ENCODE measurements at regions not wholly inside any gene's neighbourhood (a gene's known extent, or its start where the extent isn't known, plus 50 kb on each side); places are given as distances from the start of the nearest gene placed in this dataset.

- H4K20me1 ChIP-seq (ENCODE audit: insufficient read depth, low read length): no peaks in the 10 kb centered on the region
- no peaks in the 10 kb centered on the region for H3K9me3 ChIP-seq (ENCODE audit: insufficient read depth, low read length)
- H3K4me2 ChIP-seq (ENCODE audit: low read length): no peak overlapping the region
- H3K36me3 ChIP-seq (replicated peaks; ENCODE audit: low read depth, low read length): no peaks in the 10 kb centered on the region
- H3K27ac ChIP-seq (ENCODE audit: low read length): no peak overlapping the region
- no peaks in the 10 kb centered on the region for H3K4me1 ChIP-seq (ENCODE audit: low read length)
- no peaks in the 10 kb centered on the region for H3K79me2 ChIP-seq (ENCODE audit: low read length)
- TF ChIP-seq EZH2phosphoT487 (IDR thresholded peaks at IDR 0.05; ENCODE audit: low read depth) (no peak), CTCF (IDR thresholded peaks at IDR 0.05; ENCODE audit: low read depth, low read length) (no peak)
- H3K9ac ChIP-seq (ENCODE audit: low read length): no peak overlapping the region
- no peak overlapping the region for H2AFZ ChIP-seq (ENCODE audit: low read depth, low read length)
- H3K4me3 ChIP-seq (ENCODE audit: low read length): no peak overlapping the region
- no peaks in the 10 kb centered on the region for H3K27me3 ChIP-seq (ENCODE audit: low read depth, low read length)
Observed at GRCh38 chr4:185955151-185955770, 113.7 kb upstream of the TLR3 start.

GRCh38 chr4:185955826-185956543, 113.0 kb upstream of the TLR3 start:
- H3K27me3 ChIP-seq (ENCODE audit: low read depth, low read length): no peaks in the 10 kb centered on the region
- no peaks in the 10 kb centered on the region for H3K79me2 ChIP-seq (ENCODE audit: low read length)
- no peak overlapping the region for H3K9ac ChIP-seq (ENCODE audit: low read length)
- no peaks in the 10 kb centered on the region for H4K20me1 ChIP-seq (ENCODE audit: insufficient read depth, low read length)
- no peak overlapping the region for H2AFZ ChIP-seq (ENCODE audit: low read depth, low read length)
- no peaks in the 10 kb centered on the region for H3K9me3 ChIP-seq (ENCODE audit: insufficient read depth, low read length)
- no peak overlapping the region for H3K4me2 ChIP-seq (ENCODE audit: low read length)
- no peaks in the 10 kb centered on the region for H3K4me1 ChIP-seq (ENCODE audit: low read length)
- no peak for TF ChIP-seq CTCF (IDR thresholded peaks at IDR 0.05; ENCODE audit: low read depth, low read length)
- no peak for TF ChIP-seq EZH2phosphoT487 (IDR thresholded peaks at IDR 0.05; ENCODE audit: low read depth)
- no peaks in the 10 kb centered on the region for H3K36me3 ChIP-seq (replicated peaks; ENCODE audit: low read depth, low read length)
- H3K4me3 ChIP-seq (ENCODE audit: low read length): no peak overlapping the region
- H3K27ac ChIP-seq (ENCODE audit: low read length): no peak overlapping the region

DNA sequence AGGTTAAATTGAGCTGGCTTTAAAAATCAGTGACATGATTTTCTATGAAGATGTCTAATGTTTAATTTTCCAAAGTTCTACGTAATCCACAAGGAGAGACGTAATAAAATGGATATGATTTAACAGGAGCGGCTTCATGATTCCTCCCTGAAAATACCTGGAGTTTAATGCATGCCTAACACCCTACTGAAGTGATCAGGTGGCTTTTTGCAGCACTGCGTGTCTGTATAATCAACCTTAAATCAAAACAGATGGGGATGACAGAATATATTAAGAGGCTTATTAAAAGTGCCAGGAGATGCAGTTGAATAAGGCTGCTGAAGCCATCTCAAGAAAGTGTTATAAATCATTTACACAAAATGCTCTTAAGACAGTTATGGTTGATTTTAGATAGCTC, 112.4 kb upstream of the TLR3 start:
- no peak overlapping the region for H3K27ac ChIP-seq (ENCODE audit: low read length)
- no peaks in the 10 kb centered on the region for H3K4me1 ChIP-seq (ENCODE audit: low read length)
- no peaks in the 10 kb centered on the region for H3K27me3 ChIP-seq (ENCODE audit: low read depth, low read length)
- no peak overlapping the region for H3K4me2 ChIP-seq (ENCODE audit: low read length)
- no peaks in the 10 kb centered on the region for H3K36me3 ChIP-seq (replicated peaks; ENCODE audit: low read depth, low read length)
- H3K79me2 ChIP-seq (ENCODE audit: low read length): no peaks in the 10 kb centered on the region
- H3K9me3 ChIP-seq (ENCODE audit: insufficient read depth, low read length): no peaks in the 10 kb centered on the region
- no peak overlapping the region for H3K9ac ChIP-seq (ENCODE audit: low read length)
- no peak overlapping the region for H3K4me3 ChIP-seq (ENCODE audit: low read length)
- TF ChIP-seq EZH2phosphoT487 (IDR thresholded peaks at IDR 0.05; ENCODE audit: low read depth) (no peak), CTCF (IDR thresholded peaks at IDR 0.05; ENCODE audit: low read depth, low read length) (no peak)
- no peak overlapping the region for H2AFZ ChIP-seq (ENCODE audit: low read depth, low read length)
- no peaks in the 10 kb centered on the region for H4K20me1 ChIP-seq (ENCODE audit: insufficient read depth, low read length)

DNA sequence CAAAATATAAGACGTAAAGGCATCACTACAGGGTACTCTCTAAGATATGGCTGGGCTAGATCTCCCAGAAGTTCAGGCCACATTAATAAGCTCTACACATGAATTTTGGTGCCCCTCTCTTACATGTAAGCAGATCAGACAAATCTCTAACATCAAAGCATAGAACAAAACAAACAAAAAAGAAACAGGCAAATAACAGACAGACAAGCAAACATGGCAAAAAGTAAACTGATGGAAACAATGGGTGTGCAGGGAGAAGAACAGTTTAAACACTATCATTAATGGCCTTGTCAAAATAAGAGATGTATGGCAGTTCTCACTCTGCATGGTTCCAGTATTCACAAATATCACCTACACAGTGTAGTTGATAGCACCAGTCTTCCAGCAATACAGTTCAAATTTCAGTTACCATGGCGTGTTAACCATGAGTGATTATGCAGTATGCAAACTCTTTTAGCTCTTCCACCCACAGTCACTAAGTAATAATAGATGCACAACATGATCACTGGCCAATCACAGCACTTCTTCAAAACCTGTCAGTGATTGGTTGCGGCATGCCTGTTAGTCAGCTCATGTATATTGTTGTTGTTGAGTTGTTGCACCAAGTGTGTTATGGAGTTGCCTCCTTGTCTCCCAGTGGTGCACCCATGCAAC, 110.7 kb upstream of the TLR3 start:
- H3K9ac ChIP-seq (ENCODE audit: low read length): no peak overlapping the region
- H3K27ac ChIP-seq (ENCODE audit: low read length): no peak overlapping the region
- H4K20me1 ChIP-seq (ENCODE audit: insufficient read depth, low read length): no peaks in the 10 kb centered on the region
- H3K4me2 ChIP-seq (ENCODE audit: low read length): no peak overlapping the region
- H2AFZ ChIP-seq (ENCODE audit: low read depth, low read length): no peak overlapping the region
- no peaks in the 10 kb centered on the region for H3K4me1 ChIP-seq (ENCODE audit: low read length)
- H3K9me3 ChIP-seq (ENCODE audit: insufficient read depth, low read length): no peaks in the 10 kb centered on the region
- TF ChIP-seq EZH2phosphoT487 (IDR thresholded peaks at IDR 0.05; ENCODE audit: low read depth) (no peak), CTCF (IDR thresholded peaks at IDR 0.05; ENCODE audit: low read depth, low read length) (no peak)
- H3K27me3 ChIP-seq (ENCODE audit: low read depth, low read length): no peaks in the 10 kb centered on the region
- no peak overlapping the region for H3K4me3 ChIP-seq (ENCODE audit: low read length)
- H3K36me3 ChIP-seq (replicated peaks; ENCODE audit: low read depth, low read length): no peaks in the 10 kb centered on the region
- H3K79me2 ChIP-seq (ENCODE audit: low read length): no peaks in the 10 kb centered on the region
